Fibroblast of pulmonary artery (primary cell): ENCODE measurements at regions not wholly inside any gene's neighbourhood (a gene's known extent, or its start where the extent isn't known, plus 50 kb on each side); places are given as distances from the start of the nearest gene placed in this dataset.

Source experiments
- DNase-seq: peaks from one replicate; pipeline ENCODE4 v3.0.0-alpha.2; 2010; ENCODE audit warnings: low read depth
- H3K4me3 ChIP-seq: replicated peaks from 2 replicates; pipeline ENCODE4 v1.5.1; 2011; ENCODE audit warnings: low read depth, mild to moderate bottlenecking, control low read depth, low read length, moderate library complexity
- TF ChIP-seq, protein P1 (sequence below): IDR thresholded peaks from 2 replicates; pipeline ENCODE4 v1.5.1; 2011; ENCODE audit warnings: mild to moderate bottlenecking, control low read depth, low read length, inconsistent platforms; ENCODE audit errors: missing control alignments

DNA sequence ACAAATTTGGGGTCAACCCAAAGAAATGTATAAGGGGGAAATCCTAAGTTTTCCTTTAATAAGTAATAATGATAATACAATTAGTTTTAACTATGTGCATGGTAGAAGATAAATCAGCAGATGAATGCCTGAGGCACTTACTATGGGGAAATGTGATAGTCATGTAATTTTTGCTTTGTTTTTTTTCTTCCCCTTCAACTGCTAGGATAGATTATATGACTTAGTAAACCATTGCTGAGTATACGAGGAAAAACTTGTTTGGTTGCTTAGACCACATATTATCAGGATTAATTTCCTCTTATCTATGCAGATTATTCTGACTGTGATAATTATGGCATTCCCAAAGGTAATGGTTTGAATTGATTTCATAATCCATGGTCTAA, 181.1 kb downstream of the TGFB2 start:
- no peak overlapping the region for H3K4me3 ChIP-seq
- no peak for DNase-seq
- TF ChIP-seq, protein P1, sequence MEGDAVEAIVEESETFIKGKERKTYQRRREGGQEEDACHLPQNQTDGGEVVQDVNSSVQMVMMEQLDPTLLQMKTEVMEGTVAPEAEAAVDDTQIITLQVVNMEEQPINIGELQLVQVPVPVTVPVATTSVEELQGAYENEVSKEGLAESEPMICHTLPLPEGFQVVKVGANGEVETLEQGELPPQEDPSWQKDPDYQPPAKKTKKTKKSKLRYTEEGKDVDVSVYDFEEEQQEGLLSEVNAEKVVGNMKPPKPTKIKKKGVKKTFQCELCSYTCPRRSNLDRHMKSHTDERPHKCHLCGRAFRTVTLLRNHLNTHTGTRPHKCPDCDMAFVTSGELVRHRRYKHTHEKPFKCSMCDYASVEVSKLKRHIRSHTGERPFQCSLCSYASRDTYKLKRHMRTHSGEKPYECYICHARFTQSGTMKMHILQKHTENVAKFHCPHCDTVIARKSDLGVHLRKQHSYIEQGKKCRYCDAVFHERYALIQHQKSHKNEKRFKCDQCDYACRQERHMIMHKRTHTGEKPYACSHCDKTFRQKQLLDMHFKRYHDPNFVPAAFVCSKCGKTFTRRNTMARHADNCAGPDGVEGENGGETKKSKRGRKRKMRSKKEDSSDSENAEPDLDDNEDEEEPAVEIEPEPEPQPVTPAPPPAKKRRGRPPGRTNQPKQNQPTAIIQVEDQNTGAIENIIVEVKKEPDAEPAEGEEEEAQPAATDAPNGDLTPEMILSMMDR, result no peak

DNA sequence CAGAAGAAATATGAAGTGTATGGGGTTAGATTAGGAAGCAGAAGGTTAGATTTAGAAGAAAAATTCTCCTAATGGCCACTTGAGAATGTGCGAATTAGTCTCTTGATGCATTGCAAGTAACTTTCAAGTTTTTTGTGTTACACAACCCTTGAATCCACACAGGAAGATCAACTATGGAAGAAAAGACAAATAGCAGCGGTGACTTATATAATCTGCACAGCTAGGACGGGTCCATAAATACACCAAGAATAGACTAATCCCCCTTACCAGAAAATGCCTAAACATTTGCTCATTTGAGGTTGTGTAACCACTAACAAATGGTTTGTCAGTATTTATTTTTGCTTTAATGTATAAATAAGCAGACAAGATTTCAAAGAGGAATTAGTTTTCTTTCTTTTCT, 182.6 kb downstream of the TGFB2 start:
- TF ChIP-seq, protein P1, result no peak
- DNase-seq, result no peak
- no peak overlapping the region for H3K4me3 ChIP-seq

DNA sequence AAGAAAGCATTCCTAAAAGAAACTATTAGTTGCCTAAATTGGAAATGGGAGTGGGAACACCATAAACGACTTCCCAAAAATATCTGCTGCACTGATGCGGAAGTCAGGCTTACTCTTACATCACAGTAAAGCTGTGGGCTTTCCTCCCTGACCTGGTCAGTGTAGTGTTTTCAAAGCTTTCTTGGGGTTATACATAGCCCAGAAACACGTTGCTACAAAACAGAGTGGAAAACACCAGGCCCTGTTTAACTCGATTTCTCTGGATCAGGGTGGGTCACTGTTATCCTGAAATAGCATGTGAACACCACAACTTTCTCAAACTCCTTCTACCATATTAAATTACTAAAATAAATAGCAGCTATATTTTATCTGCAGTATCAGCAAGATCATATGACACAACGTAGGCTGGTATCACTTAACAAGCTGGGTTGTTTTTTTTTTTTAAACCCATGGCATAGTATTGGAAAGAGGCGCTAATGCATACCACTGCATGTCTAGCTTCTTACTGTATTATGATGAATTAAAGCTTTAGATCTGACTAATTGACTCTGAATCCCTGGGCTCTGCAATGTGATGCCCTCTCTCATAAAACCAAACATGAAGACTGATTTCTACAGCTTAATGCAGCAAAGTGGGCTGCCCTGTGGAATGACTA, 184.6 kb downstream of the TGFB2 start:
- TF ChIP-seq, protein P1, result no peak
- DNase-seq, result no peak
- no peak overlapping the region for H3K4me3 ChIP-seq

DNA sequence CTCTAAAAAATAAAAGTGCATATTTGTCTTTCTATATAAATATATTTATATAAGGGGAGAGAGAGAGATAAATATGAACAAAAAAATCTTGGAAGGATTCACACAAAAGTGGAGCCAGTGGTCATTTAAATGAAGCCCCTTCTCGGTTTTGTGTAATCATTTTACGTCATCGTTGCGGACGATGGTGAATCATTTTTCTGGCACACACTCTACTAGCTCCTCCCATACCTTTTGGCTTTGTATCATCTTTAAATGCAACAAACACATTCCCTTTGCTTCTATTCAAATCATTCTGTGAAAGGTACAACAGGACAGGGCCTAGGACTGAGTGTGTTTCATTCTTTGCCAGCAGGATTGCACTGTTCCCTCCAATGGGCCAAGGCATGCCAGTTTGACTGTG, 186.8 kb downstream of the TGFB2 start:
- TF ChIP-seq, protein P1, result no peak
- no peak for DNase-seq
- H3K4me3 ChIP-seq, result no peak overlapping the region

DNA sequence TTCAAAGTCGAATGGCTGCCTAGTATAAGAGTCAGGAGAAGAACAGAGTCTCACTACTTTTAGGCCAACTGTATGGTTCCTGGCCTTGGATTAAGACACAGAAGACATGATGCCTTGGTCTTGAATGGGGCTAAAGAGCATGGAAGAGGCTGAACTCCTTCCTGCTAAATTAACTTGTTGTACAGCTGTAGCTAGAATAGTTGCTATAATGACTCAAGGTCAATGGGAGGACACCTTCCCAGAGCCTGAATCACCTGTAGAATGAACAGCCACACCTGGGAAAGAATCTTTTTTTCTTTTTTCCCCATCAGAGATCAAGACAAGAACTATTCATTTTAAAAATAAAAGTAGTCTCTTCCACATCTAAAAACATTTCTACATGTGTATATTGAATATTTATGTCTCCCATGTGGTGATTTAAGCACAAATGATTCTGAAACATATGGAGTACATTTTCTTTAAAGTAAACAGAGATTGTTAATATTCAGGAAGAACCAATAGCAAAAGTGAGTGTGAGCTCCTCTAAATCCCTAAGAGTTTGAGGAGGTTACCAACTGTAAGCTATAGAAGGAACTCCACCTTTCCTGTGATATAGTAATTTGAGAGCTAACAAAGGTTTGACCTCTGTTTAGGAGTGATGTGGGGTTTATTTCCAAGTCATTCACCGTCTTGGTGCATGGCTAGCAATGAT, 191.3 kb downstream of the TGFB2 start:
- DNase-seq, result no peak
- TF ChIP-seq, protein P1, result no peak
- H3K4me3 ChIP-seq, result no peak overlapping the region

DNA sequence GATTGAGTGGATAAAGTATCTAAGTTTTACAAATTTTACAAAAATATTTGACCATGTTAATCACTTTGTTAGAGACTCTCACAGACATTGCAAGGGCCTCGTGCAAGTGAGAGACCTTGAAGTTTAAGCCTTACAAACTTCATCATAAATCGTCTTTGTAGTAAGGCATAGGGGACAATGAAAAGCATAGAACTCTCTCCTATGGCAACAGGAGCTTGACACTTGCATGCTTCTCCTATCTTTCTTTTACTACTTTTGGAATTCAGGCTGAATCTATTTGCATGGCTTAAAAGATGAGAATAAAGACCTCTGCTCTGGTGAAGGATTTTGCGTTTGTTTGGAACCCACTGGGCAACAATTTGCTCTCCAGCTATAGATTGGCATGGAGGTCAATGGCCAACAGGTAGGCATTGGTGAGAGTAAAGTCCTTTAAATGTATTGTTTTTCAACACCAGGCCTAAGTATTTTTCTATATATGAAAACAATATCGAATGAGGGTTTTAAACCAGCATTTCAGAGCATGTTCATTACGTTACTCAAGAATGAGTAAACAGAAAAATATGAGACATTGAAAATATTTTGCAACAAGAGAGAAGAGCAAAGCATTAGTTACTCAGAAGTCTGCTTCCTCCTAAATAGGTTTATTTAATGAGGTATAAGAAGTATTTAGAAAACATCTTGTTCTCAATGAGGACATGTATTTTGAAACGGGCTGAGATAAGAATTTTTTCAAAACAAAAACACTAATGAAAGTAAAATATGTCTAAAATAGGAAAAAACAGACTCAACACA, 192.2 kb downstream of the TGFB2 start:
- TF ChIP-seq, protein P1, result no peak
- DNase-seq, result peak; percentile 86
- H3K4me3 ChIP-seq, result no peak overlapping the region
